Skeletal muscle satellite cell (primary cell): ENCODE measurements at regions not wholly inside any gene's neighbourhood (a gene's known extent, or its start where the extent isn't known, plus 50 kb on each side); places are given as distances from the start of the nearest gene placed in this dataset.

Experiments
- H3K27me3 ChIP-seq: 2 replicates; pipeline ENCODE4 v1.7.0; 2013; ENCODE audit warnings: low read length; ENCODE audit not compliant: control insufficient read depth, insufficient read depth
- H3K36me3 ChIP-seq: 2 replicates; pipeline ENCODE4 v1.7.0; 2013; ENCODE audit warnings: mild to moderate bottlenecking, control low read depth, low read length; ENCODE audit not compliant: insufficient read depth
- H3K4me1 ChIP-seq: 2 replicates; pipeline ENCODE4 v1.7.0; 2013; ENCODE audit warnings: low read length; ENCODE audit not compliant: control insufficient read depth, insufficient read depth
- H3K4me2 ChIP-seq: 2 replicates; pipeline ENCODE4 v1.7.0; 2013; ENCODE audit warnings: mild to moderate bottlenecking, low read length
- H3K4me3 ChIP-seq: 2 replicates; pipeline ENCODE4 v1.7.0; 2013; ENCODE audit warnings: low read length
- H3K9ac ChIP-seq: 2 replicates; pipeline ENCODE4 v1.7.0; 2013; ENCODE audit warnings: mild to moderate bottlenecking, low read depth, low read length, moderate library complexity
- H3K9me3 ChIP-seq: replicated peaks from 2 replicates; pipeline ENCODE4 v1.7.0; 2013; ENCODE audit warnings: mild to moderate bottlenecking, control low read depth, low read length

DNA sequence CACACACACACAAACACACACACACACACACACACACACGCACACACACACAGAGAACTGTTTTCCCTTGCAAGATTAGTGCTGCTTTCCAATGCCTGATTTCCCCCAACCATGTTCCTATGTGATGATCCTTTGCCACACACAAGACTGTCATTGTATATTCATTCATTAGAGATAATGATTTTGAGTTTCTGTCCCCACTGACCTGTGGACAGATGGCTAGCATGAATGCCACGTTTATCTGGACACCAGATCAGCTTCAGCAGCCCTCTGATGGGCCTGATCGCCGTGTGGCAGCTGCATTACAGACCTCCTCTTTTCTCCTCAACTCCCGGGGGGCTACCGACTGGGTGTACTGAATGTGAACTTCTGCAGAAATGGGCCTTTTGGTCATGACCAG lies 353.0 kb downstream of the MYCN start:
- no peaks in the 10 kb centered on the region for H3K4me1 ChIP-seq
- no peaks in the 10 kb centered on the region for H3K36me3 ChIP-seq
- H3K4me2 ChIP-seq: no peak overlapping the region
- H3K9ac ChIP-seq: no peak overlapping the region
- peaks cover 3% of the 10 kb centered on the region for H3K9me3 ChIP-seq
- no peaks in the 10 kb centered on the region for H3K27me3 ChIP-seq
- H3K4me3 ChIP-seq: no peak overlapping the region

DNA sequence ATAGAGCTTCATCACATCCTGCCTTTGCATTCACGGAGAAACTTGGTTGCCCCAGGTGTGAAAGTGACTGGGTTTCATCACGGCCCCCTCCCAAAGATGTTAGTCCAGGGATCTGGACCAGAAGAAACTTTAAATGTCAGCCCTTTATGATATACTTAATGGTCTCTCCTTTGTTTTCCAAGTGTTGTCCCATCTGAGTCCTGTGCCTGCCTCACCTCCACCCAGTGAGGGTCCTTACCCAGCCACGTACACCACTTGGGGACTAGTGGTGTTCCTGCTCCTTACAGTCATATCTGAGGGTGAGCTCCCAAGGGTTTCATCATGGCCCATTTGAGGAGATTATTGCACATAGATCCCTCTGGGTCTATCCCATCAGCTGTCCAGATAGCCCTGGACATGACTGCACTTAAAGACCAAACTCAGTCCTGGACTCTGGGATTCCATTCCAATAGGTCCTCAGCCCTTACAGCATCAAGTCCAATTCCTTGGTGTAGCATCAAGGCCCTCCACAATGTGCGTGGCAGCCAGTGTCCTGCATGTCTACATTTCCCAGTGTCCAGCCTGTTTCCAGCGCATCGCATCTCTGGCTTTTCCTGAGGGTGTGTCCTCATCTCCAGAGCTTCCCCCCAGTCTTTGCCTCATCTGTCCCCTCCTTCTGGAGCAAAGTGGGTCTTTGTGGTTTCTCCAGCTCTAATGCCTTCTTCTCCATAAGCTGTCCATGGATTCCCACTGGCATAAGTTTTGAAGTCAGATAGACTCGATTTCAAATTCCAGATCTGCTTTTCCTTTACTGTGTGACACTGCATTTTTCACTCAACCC lies 351.6 kb downstream of the MYCN start:
- Histone ChIP-seq H3K4me3 (no peak overlapping the region), H3K4me2 (no peak overlapping the region), H3K9me3 (peaks cover 3% of the 10 kb centered on the region), H3K9ac (no peak overlapping the region), H3K4me1 (no peaks in the 10 kb centered on the region), H3K27me3 (no peaks in the 10 kb centered on the region), H3K36me3 (no peaks in the 10 kb centered on the region)

DNA sequence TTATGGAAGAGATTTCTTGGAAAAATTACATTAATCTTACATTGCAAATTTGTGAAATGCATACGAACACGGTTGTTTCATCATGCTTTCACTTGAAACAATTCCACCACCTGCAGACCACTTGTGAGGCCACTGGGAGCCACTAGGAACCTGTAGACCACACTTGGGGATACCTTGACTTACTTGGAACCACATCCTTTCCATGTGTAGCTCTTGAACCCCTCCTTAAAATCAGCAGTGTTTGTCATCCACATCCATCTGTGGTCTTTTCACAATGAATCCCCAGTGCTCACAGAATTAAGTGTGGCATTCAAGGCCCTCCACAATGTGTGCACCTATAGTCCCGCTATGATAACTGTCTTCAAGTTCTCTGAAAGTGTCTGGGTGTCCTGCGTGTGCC lies 350.9 kb downstream of the MYCN start:
- Histone ChIP-seq H3K9me3 (peaks cover 3% of the 10 kb centered on the region), H3K4me3 (no peak overlapping the region), H3K4me2 (no peak overlapping the region), H3K4me1 (no peaks in the 10 kb centered on the region), H3K36me3 (no peaks in the 10 kb centered on the region), H3K27me3 (no peaks in the 10 kb centered on the region), H3K9ac (no peak overlapping the region)

DNA sequence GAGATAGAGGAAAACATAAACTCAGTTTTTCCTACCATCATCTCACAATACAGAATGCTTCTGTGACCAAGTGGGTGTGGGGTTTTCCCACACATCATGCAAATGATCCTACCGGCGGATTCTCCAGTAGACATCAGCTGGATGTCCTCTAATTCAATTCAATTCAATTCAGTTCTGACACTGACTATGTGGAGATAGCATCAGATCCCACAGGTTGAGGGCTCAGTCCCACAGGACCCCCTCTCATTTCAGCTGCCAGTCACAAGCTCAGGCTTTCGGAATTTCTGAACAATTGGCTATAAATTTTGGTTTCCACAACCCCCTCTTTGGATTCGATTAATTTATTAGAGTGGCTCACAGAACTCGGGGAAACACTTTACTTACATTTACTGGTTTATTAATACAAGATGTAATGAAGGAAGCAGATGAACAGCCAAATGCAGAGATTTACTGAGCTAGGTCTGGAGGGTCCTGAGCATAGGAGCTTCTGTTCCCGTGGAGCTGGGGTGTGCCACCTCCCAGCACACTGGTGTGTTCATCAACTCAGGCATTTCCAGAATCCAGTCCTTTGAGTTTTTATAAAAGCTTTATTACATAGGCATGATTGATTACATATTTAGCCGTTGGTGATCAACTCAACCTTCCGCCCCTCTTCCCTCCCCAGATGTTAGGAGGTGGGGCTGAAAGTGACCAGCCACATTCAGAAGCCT lies 350.1 kb downstream of the MYCN start:
- Histone ChIP-seq H3K9me3 (peaks cover 3% of the 10 kb centered on the region), H3K4me3 (no peak overlapping the region), H3K4me2 (no peak overlapping the region), H3K27me3 (no peaks in the 10 kb centered on the region), H3K9ac (no peak overlapping the region), H3K4me1 (no peaks in the 10 kb centered on the region), H3K36me3 (no peaks in the 10 kb centered on the region)

DNA sequence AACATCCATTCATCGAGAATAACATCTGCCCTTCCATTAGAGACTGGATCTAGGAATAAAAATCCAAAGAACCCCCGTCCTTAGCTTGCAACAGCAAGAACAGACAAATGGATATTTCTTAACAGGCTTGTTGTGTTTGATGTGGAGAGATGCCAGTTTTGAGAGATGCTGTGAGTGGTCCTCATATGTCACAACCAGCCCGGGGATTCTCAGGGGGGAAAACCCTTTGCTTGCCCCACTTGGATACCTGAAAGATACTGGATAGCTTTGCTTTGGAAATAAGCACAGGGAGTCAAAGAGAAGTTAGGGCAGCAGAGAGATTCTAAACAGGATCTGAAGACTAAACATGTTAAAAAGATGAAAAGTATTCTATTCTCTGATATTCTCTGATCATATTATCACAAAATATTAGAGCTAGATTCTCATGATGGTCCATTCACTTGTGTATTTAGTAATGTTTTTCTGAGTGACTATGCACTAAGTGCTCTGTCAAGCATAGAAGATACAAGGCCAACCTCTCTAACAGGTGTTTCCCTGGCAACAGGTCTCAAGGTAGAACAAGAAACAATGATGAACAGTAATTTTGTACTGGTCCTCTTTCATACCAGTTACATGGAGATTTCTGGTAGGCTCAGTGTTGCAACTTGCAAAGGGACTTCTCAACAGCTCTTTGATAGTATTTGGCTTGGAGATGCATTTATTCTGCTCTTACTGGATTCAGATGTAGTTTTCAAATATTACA lies 348.2 kb downstream of the MYCN start:
- Histone ChIP-seq H3K4me1 (no peaks in the 10 kb centered on the region), H3K4me2 (no peak overlapping the region), H3K9ac (no peak overlapping the region), H3K4me3 (no peak overlapping the region), H3K27me3 (no peaks in the 10 kb centered on the region), H3K36me3 (no peaks in the 10 kb centered on the region), H3K9me3 (peaks cover 3% of the 10 kb centered on the region)

DNA sequence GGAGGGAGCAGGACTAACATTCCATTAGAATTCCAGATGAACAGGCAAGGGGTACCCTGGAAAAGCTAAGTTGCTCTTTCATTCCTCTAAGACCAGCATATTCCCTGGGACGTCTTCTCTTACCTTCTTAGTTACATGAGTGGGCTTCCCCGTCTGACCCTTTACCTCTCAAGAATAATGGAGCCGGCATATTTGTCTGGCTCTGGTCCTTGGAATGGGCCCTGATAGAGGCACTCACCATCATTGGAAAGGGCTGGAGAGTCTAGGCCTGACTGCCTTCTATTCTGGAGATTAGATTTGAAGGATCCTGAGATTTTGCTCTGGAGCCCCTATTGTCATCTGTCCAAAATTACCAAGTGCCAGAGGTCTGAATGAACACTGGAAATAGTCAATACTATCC lies 347.5 kb downstream of the MYCN start:
- Histone ChIP-seq H3K27me3 (no peaks in the 10 kb centered on the region), H3K9ac (no peak overlapping the region), H3K4me3 (no peak overlapping the region), H3K36me3 (no peaks in the 10 kb centered on the region), H3K4me1 (no peaks in the 10 kb centered on the region), H3K4me2 (no peak overlapping the region), H3K9me3 (peaks cover 3% of the 10 kb centered on the region)

DNA sequence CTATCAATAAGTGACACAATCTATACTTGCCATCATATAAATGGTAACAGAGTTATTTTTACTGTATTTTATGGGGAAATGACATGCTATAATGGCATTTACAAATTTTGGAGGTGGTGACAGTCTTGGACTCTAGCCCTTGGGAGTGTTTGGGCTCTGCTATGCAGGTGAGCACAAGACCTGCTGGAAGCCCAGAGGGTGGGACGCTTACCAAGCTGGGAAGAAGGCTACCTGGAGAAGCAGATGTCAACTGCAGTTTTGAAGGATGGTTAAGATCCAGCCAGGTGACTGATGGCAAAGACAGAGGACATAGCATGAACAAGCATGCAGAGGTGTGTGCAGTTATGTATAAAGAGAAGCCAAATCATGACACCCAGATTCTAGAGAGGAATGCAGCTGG lies 346.9 kb downstream of the MYCN start:
- no peaks in the 10 kb centered on the region for H3K4me1 ChIP-seq
- no peak overlapping the region for H3K4me3 ChIP-seq
- peaks cover 3% of the 10 kb centered on the region for H3K9me3 ChIP-seq

DNA sequence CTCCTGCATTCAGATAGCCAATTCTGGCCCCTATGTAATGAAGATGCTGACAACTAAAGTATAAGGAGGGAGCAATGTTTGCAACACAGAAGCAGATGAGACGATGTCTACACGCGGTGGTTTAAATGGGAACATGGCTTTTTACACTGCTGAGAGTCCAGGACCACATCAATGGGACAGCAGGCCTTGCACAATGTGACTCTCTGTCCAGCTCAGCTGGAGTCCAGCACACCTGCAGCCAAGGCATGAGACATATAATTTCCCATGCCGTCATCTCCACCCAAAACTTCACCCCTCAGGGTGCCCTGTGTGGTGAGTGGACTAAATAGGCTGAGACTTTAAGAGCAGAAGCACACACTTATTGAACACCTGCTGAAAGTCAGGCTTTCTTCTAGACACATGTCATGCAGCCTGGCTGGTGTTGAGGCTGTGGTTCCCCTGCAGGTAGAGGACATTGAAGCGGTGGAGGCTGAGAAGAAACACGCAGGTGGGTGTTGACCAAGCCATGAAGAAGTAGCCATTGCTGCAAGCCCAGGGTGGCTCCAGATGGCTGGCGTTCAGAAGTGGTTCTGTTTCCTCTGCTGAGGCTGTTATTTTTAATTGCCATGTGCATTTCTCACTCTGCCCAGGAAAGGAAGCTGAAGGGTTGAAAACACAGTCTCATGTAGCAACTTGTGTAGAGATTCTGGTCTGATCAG lies 345.6 kb downstream of the MYCN start:
- Histone ChIP-seq H3K36me3 (no peaks in the 10 kb centered on the region), H3K4me3 (no peak overlapping the region), H3K9me3 (peaks cover 3% of the 10 kb centered on the region), H3K9ac (no peak overlapping the region), H3K27me3 (no peaks in the 10 kb centered on the region), H3K4me2 (no peak overlapping the region), H3K4me1 (no peaks in the 10 kb centered on the region)

More for the DNA sequence above, 346.9 kb downstream of the MYCN start:
- no peak overlapping the region for H3K9ac ChIP-seq
- H3K27me3 ChIP-seq: no peaks in the 10 kb centered on the region
- H3K36me3 ChIP-seq: no peaks in the 10 kb centered on the region
- no peak overlapping the region for H3K4me2 ChIP-seq

DNA sequence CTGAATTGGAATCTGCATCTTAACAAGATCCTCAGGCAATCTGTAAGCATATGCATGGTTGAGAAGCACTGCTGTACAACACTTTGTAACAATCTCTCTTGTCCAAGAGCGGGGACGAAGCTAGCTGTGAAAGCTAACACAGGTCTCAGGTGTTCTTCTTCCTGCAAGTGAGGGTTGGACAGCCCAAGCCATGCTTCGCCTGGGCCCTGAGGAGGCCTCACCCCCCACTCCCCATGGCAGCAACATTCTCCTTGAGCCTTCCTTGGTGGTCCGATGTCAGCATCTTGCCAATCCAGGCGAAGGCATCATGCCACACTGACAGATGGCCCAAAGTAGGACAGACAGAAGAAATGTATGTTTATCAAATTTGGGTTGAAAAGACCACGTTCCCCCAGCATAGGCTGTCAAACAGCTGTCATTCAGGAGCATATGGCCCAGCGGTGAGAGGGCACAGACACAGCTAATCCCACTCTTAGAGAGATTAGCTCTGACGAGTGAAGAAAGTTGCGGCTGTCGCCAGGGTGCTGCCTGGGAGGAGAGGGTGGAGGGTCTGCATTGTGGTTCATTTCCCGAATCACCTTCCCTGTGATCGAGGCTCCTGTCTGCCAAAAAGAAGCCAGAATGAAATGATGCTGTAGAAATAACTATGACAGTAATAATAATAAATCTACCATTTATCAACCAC lies 344.7 kb downstream of the MYCN start:
- H3K4me1 ChIP-seq: no peaks in the 10 kb centered on the region
- peaks cover 3% of the 10 kb centered on the region for H3K9me3 ChIP-seq
- H3K4me3 ChIP-seq: no peak overlapping the region
- no peaks in the 10 kb centered on the region for H3K36me3 ChIP-seq
- H3K27me3 ChIP-seq: no peaks in the 10 kb centered on the region
- H3K9ac ChIP-seq: no peak overlapping the region
- H3K4me2 ChIP-seq: no peak overlapping the region

DNA sequence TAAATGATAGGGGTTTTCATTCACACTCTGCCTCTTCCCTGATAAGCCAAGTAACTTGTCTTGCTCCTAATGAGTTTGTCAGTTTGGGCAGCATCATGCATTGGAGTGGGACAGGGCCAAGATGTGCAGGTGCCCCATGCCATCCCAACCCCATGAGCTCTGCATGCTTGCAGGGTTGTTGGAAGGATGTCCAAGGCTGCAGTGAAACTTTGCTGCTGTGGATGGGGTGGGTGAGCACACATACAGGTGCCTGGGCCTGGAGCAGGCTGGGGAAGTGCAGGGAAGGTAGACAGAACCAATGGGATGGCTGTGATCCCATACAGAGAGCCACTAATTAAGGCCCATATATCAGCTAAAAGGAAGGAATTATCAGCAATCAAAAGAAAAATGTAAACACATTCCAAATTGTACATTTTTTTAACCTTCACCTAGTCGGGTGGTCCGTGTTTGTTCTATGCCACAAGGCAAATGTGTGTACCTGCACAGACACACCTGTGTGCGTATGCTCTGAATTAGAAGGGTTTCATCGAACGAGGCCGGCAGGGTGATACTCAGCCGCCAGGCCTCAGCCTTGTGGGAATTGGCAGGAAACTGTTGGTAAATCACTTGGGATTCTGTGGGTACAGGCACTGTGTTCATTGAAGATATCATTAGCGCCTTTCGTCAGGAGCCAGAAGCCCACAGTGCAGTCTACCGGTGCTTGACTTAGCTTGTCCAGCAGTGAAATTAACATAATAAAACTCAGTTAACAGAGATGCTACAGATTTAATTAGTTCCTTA lies 342.9 kb downstream of the MYCN start:
- H3K4me1 ChIP-seq: no peaks in the 10 kb centered on the region
- no peak overlapping the region for H3K4me3 ChIP-seq
- no peaks in the 10 kb centered on the region for H3K27me3 ChIP-seq
- no peak overlapping the region for H3K9ac ChIP-seq
- H3K36me3 ChIP-seq: no peaks in the 10 kb centered on the region
- no peaks in the 10 kb centered on the region for H3K9me3 ChIP-seq
- no peak overlapping the region for H3K4me2 ChIP-seq
